ENCODE measurements at regions not wholly inside any gene's neighbourhood (a gene's known extent, or its start where the extent isn't known, plus 50 kb on each side); places are given as distances from the start of the nearest gene placed in this dataset.
"Not testable (repeated sequence)": the region's sequence is repeated elsewhere in the genome, so short reads cannot be mapped to it uniquely, and the experiment has no call there.

- no peak for DNase-seq (ENCODE audit: extremely low read depth, low read depth)
- no peak for TF ChIP-seq CTCF (IDR thresholded peaks at IDR 0.05; ENCODE audit: low read depth, low read length, missing control alignments)
- H3K4me3 ChIP-seq (replicated peaks; ENCODE audit: low read depth, low read length) = no peak overlapping the region
These were observed 139.5 kb upstream of the XIST start for GRCh38 chrX:73992019-73992418.

GRCh38 chrX:73987166-73987565 lies 134.7 kb upstream of the XIST start:
- TF ChIP-seq CTCF (IDR thresholded peaks at IDR 0.05; ENCODE audit: low read depth, low read length, missing control alignments) = no peak

GRCh38 chrX:73979551-73980131 lies 127.1 kb upstream of the XIST start:
- TF ChIP-seq CTCF (IDR thresholded peaks at IDR 0.05; ENCODE audit: low read depth, low read length, missing control alignments) = no peak

More at GRCh38 chrX:73987166-73987565, 134.7 kb upstream of the XIST start:
- DNase-seq (ENCODE audit: extremely low read depth, low read depth) = no peak
- H3K4me3 ChIP-seq (replicated peaks; ENCODE audit: low read depth, low read length) = no peak overlapping the region

GRCh38 chrX:73977542-73978169 lies 125.1 kb upstream of the XIST start:
- H3K4me3 ChIP-seq (replicated peaks; ENCODE audit: low read depth, low read length) = no peak overlapping the region
- peak; percentile 1 for DNase-seq (ENCODE audit: extremely low read depth, low read depth)
- no peak for TF ChIP-seq CTCF (IDR thresholded peaks at IDR 0.05; ENCODE audit: low read depth, low read length, missing control alignments)

More at GRCh38 chrX:73979551-73980131, 127.1 kb upstream of the XIST start:
- DNase-seq (ENCODE audit: extremely low read depth, low read depth) = no peak
- no peak overlapping the region for H3K4me3 ChIP-seq (replicated peaks; ENCODE audit: low read depth, low read length)

GRCh38 chrX:73967461-73967860 lies 114.9 kb upstream of the XIST start:
- not testable (repeated sequence) for H3K4me3 ChIP-seq (replicated peaks; ENCODE audit: low read depth, low read length); DNase-seq (ENCODE audit: extremely low read depth, low read depth)

- H3K4me3 ChIP-seq (replicated peaks; ENCODE audit: low read depth, low read length) = no peak overlapping the region
- no peak for DNase-seq (ENCODE audit: extremely low read depth, low read depth)
- no peak for TF ChIP-seq CTCF (IDR thresholded peaks at IDR 0.05; ENCODE audit: low read depth, low read length, missing control alignments)
These were observed 113.3 kb upstream of the XIST start for GRCh38 chrX:73965833-73966232.

- H3K4me3 ChIP-seq (replicated peaks; ENCODE audit: low read depth, low read length) = no peak overlapping the region
- no peak for DNase-seq (ENCODE audit: extremely low read depth, low read depth)
- TF ChIP-seq CTCF (IDR thresholded peaks at IDR 0.05; ENCODE audit: low read depth, low read length, missing control alignments) = no peak
These were observed 112.1 kb upstream of the XIST start for GRCh38 chrX:73964579-73964978.
